Pancreas (tissue), 10 donors: ENCODE measurements at regions not wholly inside any gene's neighbourhood (a gene's known extent, or its start where the extent isn't known, plus 50 kb on each side); places are given as distances from the start of the nearest gene placed in this dataset.
A peak's percentile ranks its signal among the peaks of the same experiment; 100 is the strongest.

ENCODE experiments used
- ATAC-seq, 4 donors: fragments of 200-7000 bp; cut with Tn5 transposase; one replicate each; pipeline versions ENCODE4 v1.8.0 to v1.9.1; 2020; ENCODE audit warnings: mild to moderate bottlenecking in 4 of 4, moderate library complexity in 4 of 4
- DNase-seq, 6 donors: peaks; one replicate each; pipeline ENCODE4 v3.0.0-alpha.2; 2020
- FAIRE-seq: peaks from 2 replicates; lab custom pipeline; 2012; peaks lifted over from hg19 to GRCh38; lab: Jason Lieb, UNC
- H3K27ac ChIP-seq, 4 donors: fragments of 200-600 bp; sonication (generic); 1 replicate in 3 of 4; 2 replicates in 1 of 4; pipeline versions ENCODE4 v1.5.0 to v1.8.0; 2020
- H3K27me3 ChIP-seq, 4 donors: fragments of 200-600 bp; one replicate each; pipeline ENCODE4 v1.8.0; 2021
- H3K36me3 ChIP-seq, 3 donors: fragments of 200-600 bp; sonication (generic) in 1 of 3; one replicate each; pipeline versions ENCODE4 v1.5.0 to v1.8.0; 2020 to 2021
- H3K4me1 ChIP-seq, 3 donors: fragments of 200-600 bp; one replicate each; pipeline ENCODE4 v1.8.0; 2021
- H3K4me3 ChIP-seq, 4 donors: fragments of 200-600 bp; sonication (generic) in 2 of 4; one replicate each; pipeline versions ENCODE4 v1.5.0 to v1.8.0; 2020 to 2021
- H3K9me3 ChIP-seq, 4 donors: fragments of 200-600 bp; one replicate each; pipeline ENCODE4 v1.8.0; 2021
- WGBS, 2 donors: extraction: QIAGEN DNeasy Blood & Tissue Kit; methylation state at CpG; one replicate each; pipeline ENCODE4 v1.1.7; 2013; 5-methylcytosine and 5-hydroxymethylcytosine counted together
- intact Hi-C, 3 donors: fragments of 100-400 bp; cut with DNase I; formaldehyde crosslinking; loops; one replicate each; pipeline versions ENCODE4 v1.11.1 to v1.14.2; 2022
- TF ChIP-seq, protein P1 (sequence below), 4 donors: fragments of 200-600 bp; sonication (generic) in 3 of 4; IDR thresholded peaks; one replicate each; pipeline versions ENCODE4 v1.5.0 to v1.8.0; 2021; ENCODE audit warnings: antibody characterized with exemption in 4 of 4
- donor health status: healthy with polysubstance abuse.
- donor health status: DM: no; HTN: no; CAD: no; lungs with moderate emphysema.
- donor health status: DM: no; HTN: no; CAD: no.
- donor health status: control.
- donor health status: control.
- donor health status: Bipolar disorder and iron deficiency.
- donor health status: DM: yes; HTN: yes; CAD: no.
- donor health status: DM: no; HTN: no; CAD: no.
- donor health status: DM: no; HTN: no; CAD: no.
- donor health status: DM: yes; HTN: yes; CAD: no.

GRCh38 chr16:55145771-55146603, 178.0 kb upstream of the IRX6 start:
- no peak overlapping the region for H3K4me3 ChIP-seq
- no peaks in the 10 kb centered on the region for H3K4me1 ChIP-seq
- ATAC-seq (no peak), FAIRE-seq (no peak), DNase-seq (no peak)
- H3K27me3 ChIP-seq, result no peaks in the 10 kb centered on the region
- 82 to 91% methylated on average over 2 of the region's 2 CpGs for WGBS, 2 donors
- H3K9me3 ChIP-seq, result no peaks in the 10 kb centered on the region
- intact Hi-C loops, result no loop called here
- no peaks in the 10 kb centered on the region for H3K36me3 ChIP-seq
- TF ChIP-seq, protein P1, sequence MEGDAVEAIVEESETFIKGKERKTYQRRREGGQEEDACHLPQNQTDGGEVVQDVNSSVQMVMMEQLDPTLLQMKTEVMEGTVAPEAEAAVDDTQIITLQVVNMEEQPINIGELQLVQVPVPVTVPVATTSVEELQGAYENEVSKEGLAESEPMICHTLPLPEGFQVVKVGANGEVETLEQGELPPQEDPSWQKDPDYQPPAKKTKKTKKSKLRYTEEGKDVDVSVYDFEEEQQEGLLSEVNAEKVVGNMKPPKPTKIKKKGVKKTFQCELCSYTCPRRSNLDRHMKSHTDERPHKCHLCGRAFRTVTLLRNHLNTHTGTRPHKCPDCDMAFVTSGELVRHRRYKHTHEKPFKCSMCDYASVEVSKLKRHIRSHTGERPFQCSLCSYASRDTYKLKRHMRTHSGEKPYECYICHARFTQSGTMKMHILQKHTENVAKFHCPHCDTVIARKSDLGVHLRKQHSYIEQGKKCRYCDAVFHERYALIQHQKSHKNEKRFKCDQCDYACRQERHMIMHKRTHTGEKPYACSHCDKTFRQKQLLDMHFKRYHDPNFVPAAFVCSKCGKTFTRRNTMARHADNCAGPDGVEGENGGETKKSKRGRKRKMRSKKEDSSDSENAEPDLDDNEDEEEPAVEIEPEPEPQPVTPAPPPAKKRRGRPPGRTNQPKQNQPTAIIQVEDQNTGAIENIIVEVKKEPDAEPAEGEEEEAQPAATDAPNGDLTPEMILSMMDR (IDR thresholded peaks at IDR 0.05), result no peak
- H3K27ac ChIP-seq, result no peak overlapping the region

DNA sequence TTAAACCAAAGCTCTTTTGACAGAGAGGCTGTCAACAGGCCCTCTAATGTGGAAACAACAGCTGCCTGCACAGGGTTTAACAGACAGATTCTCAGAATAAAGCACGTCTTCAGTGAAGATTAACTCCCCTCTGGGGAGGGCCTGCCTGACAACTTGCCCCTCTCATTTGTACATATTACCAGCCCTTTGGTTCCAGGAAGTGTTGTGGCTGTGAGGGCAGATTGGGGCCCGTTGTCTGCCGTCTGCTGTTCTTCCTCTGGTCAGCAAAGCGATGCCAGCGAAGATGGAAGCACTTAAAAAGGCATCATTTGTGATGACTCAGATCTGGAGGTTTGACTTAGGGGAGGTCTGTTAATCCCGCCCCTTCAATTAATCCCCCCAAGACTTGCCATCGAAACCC, 177.0 kb upstream of the IRX6 start:
- TF ChIP-seq, protein P1 (IDR thresholded peaks at IDR 0.05), result no peak
- 63 to 64% methylated on average over 7 of the region's 7 CpGs for WGBS, 2 donors
- no peak for DNase-seq
- Histone ChIP-seq H3K4me3 (no peak overlapping the region), H3K27ac (no peak overlapping the region), H3K27me3 (no peaks in the 10 kb centered on the region), H3K4me1 (no peaks in the 10 kb centered on the region), H3K36me3 (no peaks in the 10 kb centered on the region), H3K9me3 (no peaks in the 10 kb centered on the region)
- intact Hi-C loops, result no loop called here
- no peak for FAIRE-seq
- ATAC-seq, result no peak

GRCh38 chr16:55147396-55147795, 176.6 kb upstream of the IRX6 start:
- Histone ChIP-seq H3K27ac (no peak overlapping the region), H3K9me3 (no peaks in the 10 kb centered on the region), H3K36me3 (no peaks in the 10 kb centered on the region), H3K4me3 (no peak overlapping the region), H3K4me1 (no peaks in the 10 kb centered on the region), H3K27me3 (no peaks in the 10 kb centered on the region)
- no peak for ATAC-seq
- FAIRE-seq, result no peak
- DNase-seq, result no peak
- TF ChIP-seq, protein P1 (IDR thresholded peaks at IDR 0.05), result no peak
- WGBS, 2 donors, result 80 to 86% methylated on average over 4 of the region's 4 CpGs
- intact Hi-C loops, result no loop called here

DNA sequence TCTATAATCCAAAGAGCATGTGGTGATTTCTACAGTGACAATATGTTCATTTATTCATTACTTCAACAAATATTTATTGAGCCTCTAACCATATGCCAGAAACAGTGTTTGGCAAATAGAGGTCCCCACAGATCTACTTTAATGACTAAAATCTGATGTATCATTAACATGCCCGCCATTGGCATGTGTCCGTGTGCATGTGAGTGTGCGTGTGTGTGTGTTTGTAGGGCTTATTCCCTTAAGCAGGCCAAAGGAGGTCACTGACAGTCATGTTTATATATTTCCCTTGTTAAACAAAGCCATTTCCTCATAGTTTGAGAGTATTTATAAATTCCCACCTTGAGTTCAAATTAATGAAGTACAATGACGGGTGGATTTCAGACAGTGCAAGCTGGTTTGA, 174.4 kb upstream of the IRX6 start:
- TF ChIP-seq, protein P1 (IDR thresholded peaks at IDR 0.05), result no peak
- Histone ChIP-seq H3K9me3 (no peaks in the 10 kb centered on the region), H3K4me3 (no peak overlapping the region), H3K27ac (no peak overlapping the region), H3K4me1 (no peaks in the 10 kb centered on the region), H3K36me3 (no peaks in the 10 kb centered on the region), H3K27me3 (no peaks in the 10 kb centered on the region)
- intact Hi-C loops, result no loop called here
- peak in 1 of 4 donors; percentile 63 for ATAC-seq
- no peak for FAIRE-seq
- 41 to 49% methylated on average over 4 of the region's 4 CpGs for WGBS, 2 donors
- peak in 2 of 6 donors; percentile 3 to 13 for DNase-seq
